SK-N-SH treated with all-trans-retinoic acid at 6 μM for 48 hours (cell line): ENCODE measurements at regions not wholly inside any gene's neighbourhood (a gene's known extent, or its start where the extent isn't known, plus 50 kb on each side); places are given as distances from the start of the nearest gene placed in this dataset.

Experiments used
- BACH2 ChIP-seq: fragments of 250-450 bp; sonication (Bioruptor Pico); IDR thresholded peaks from 2 replicates; pipeline ENCODE4 v1.9.0; 2021; ENCODE audit warnings: mild to moderate bottlenecking, borderline replicate concordance
- GLIS3 ChIP-seq: fragments of 250-450 bp; sonication (Bioruptor Pico); IDR thresholded peaks from 2 replicates; pipeline ENCODE4 v1.5.0; 2020; ENCODE audit warnings: mild to moderate bottlenecking, moderate library complexity
- PPARA ChIP-seq: fragments of 250-450 bp; sonication (Bioruptor Pico); IDR thresholded peaks from 2 replicates; pipeline ENCODE4 v1.5.0; 2020; ENCODE audit warnings: mild to moderate bottlenecking, borderline replicate concordance
- TCF4 ChIP-seq: fragments of 250-450 bp; sonication (Bioruptor Pico); IDR thresholded peaks from 2 replicates; pipeline ENCODE4 v1.8.0; 2021; ENCODE audit warnings: mild to moderate bottlenecking, moderate library complexity, borderline replicate concordance
- TOX ChIP-seq: fragments of 250-450 bp; sonication (Bioruptor Pico); IDR thresholded peaks from 2 replicates; pipeline ENCODE4 v1.8.0; 2021; ENCODE audit warnings: mild to moderate bottlenecking, moderate library complexity, borderline replicate concordance
- ZFP30 ChIP-seq: fragments of 450-650 bp; formaldehyde crosslinking; IDR thresholded peaks from 2 replicates; pipeline ENCODE4 v1.5.0; 2022; ENCODE audit warnings: mild to moderate bottlenecking, moderate library complexity
- ZNF8 ChIP-seq: fragments of 450-650 bp; formaldehyde crosslinking; IDR thresholded peaks from 2 replicates; pipeline ENCODE4 v1.5.0; 2020; ENCODE audit warnings: mild to moderate bottlenecking, moderate library complexity
- TF ChIP-seq, protein P1 (sequence below): fragments of 250-450 bp; sonication (Bioruptor Pico); IDR thresholded peaks from 2 replicates; pipeline ENCODE4 v1.5.1; 2020; ENCODE audit warnings: low read depth, mild to moderate bottlenecking, moderate library complexity
- TF ChIP-seq, protein P2 (sequence below): fragments of 250-450 bp; sonication (Bioruptor Pico); IDR thresholded peaks from 2 replicates; pipeline ENCODE4 v1.8.0; 2020; ENCODE audit warnings: mild to moderate bottlenecking, moderate library complexity, borderline replicate concordance

DNA sequence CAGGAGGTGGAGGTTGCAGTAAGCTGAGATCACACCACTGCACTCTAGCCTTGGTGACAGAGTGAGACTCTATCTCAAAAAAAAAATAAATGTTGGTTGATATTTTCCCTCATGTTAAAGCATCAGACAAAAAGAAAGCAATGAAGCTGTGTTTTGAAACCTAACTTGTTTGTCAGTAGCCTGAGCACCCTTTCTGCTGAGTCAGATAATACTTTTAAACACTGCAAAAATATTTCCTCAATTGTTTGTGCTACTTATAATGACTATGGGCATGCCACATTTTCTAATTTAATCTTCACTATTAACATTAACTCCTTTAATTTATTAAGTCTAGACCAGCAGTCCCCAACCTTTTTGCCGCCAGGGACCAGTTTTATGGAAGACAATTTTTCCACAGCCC, 236.3 kb upstream of the AGAP1 start:
- TF ChIP-seq TCF4 (CRISPR knock-in tag) (no peak), GLIS3 (CRISPR knock-in tag) (no peak), ZFP30 (CRISPR knock-in tag) (no peak), ZNF8 (CRISPR knock-in tag) (no peak), PPARA (CRISPR knock-in tag) (no peak), TOX (CRISPR knock-in tag) (no peak), BACH2 (CRISPR knock-in tag) (no peak)
- TF ChIP-seq, protein P1, sequence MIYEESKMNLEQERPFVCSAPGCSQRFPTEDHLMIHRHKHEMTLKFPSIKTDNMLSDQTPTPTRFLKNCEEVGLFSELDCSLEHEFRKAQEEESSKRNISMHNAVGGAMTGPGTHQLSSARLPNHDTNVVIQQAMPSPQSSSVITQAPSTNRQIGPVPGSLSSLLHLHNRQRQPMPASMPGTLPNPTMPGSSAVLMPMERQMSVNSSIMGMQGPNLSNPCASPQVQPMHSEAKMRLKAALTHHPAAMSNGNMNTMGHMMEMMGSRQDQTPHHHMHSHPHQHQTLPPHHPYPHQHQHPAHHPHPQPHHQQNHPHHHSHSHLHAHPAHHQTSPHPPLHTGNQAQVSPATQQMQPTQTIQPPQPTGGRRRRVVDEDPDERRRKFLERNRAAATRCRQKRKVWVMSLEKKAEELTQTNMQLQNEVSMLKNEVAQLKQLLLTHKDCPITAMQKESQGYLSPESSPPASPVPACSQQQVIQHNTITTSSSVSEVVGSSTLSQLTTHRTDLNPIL (CRISPR knock-in tag) = no peak
- TF ChIP-seq, protein P2, sequence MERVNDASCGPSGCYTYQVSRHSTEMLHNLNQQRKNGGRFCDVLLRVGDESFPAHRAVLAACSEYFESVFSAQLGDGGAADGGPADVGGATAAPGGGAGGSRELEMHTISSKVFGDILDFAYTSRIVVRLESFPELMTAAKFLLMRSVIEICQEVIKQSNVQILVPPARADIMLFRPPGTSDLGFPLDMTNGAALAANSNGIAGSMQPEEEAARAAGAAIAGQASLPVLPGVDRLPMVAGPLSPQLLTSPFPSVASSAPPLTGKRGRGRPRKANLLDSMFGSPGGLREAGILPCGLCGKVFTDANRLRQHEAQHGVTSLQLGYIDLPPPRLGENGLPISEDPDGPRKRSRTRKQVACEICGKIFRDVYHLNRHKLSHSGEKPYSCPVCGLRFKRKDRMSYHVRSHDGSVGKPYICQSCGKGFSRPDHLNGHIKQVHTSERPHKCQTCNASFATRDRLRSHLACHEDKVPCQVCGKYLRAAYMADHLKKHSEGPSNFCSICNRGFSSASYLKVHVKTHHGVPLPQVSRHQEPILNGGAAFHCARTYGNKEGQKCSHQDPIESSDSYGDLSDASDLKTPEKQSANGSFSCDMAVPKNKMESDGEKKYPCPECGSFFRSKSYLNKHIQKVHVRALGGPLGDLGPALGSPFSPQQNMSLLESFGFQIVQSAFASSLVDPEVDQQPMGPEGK (CRISPR knock-in tag) = no peak
